Neural cell (in vitro differentiated cells): ENCODE measurements at regions not wholly inside any gene's neighbourhood (a gene's known extent, or its start where the extent isn't known, plus 50 kb on each side); places are given as distances from the start of the nearest gene placed in this dataset.

Experiments
- H2AFZ ChIP-seq: fragments of 200-600, 300-800 bp; sonication (generic), shearing (Covaris generic); 2 replicates; pipeline ENCODE4 v1.6.0; 2014; ENCODE audit warnings: low read depth, mild to moderate bottlenecking, antibody characterized with exemption, low read length, moderate library complexity
- H3F3A ChIP-seq: fragments of 200-600 bp; shearing (Covaris generic); 2 replicates; pipeline ENCODE4 v1.6.1; 2016; ENCODE audit warnings: mild to moderate bottlenecking, moderate library complexity, mixed read lengths, antibody characterized with exemption, low read length; ENCODE audit not compliant: insufficient read depth, poor library complexity, severe bottlenecking
- H3K27ac ChIP-seq: fragments of 200-600, 300-800 bp; sonication (generic), shearing (Covaris generic); 2 replicates; pipeline ENCODE4 v1.5.1; 2014; ENCODE audit warnings: mild to moderate bottlenecking, low read length, moderate library complexity
- H3K27me3 ChIP-seq: fragments of 300-800, 200-600 bp; sonication (generic), shearing (Covaris generic); 2 replicates; pipeline ENCODE4 v1.6.0; 2014; ENCODE audit warnings: mild to moderate bottlenecking, low read depth, low read length, moderate library complexity; ENCODE audit not compliant: insufficient read depth
- H3K36me3 ChIP-seq: fragments of 300-800, 200-600 bp; sonication (generic), shearing (Covaris generic); 2 replicates; pipeline ENCODE4 v1.5.1; 2014; ENCODE audit warnings: mild to moderate bottlenecking, antibody characterized with exemption, low read length, moderate library complexity; ENCODE audit not compliant: insufficient read depth
- H3K4me2 ChIP-seq: fragments of 300-800, 200-600 bp; sonication (generic), shearing (Covaris generic); 2 replicates; pipeline ENCODE4 v1.6.0; 2014; ENCODE audit warnings: mild to moderate bottlenecking, low read length
- H3K4me3 ChIP-seq: fragments of 300-800, 200-600 bp; sonication (generic), shearing (Covaris generic); 2 replicates; pipeline ENCODE4 v1.5.1; 2014; ENCODE audit warnings: mild to moderate bottlenecking, low read length, moderate library complexity
- H3K79me2 ChIP-seq: fragments of 200-600 bp; shearing (Covaris generic); replicated peaks from 2 replicates; pipeline ENCODE4 v1.6.0; 2014; ENCODE audit warnings: mild to moderate bottlenecking, low read length, moderate library complexity; ENCODE audit not compliant: insufficient read depth
- H3K9ac ChIP-seq: fragments of 300-800, 200-600 bp; sonication (generic), shearing (Covaris generic); 2 replicates; pipeline ENCODE4 v1.6.1; 2016; ENCODE audit warnings: mild to moderate bottlenecking, low read length, mixed read lengths
- H3K9me2 ChIP-seq: fragments of 200-600 bp; shearing (Covaris generic); 2 replicates; pipeline ENCODE4 v1.6.1; 2016; ENCODE audit warnings: mild to moderate bottlenecking, low read length, mixed read lengths; ENCODE audit not compliant: insufficient read depth
- H3K9me3 ChIP-seq: fragments of 200-600, 300-800 bp; sonication (generic), shearing (Covaris generic); 2 replicates; pipeline ENCODE4 v1.6.1; 2016; ENCODE audit warnings: mild to moderate bottlenecking, mixed run types, low read length, moderate library complexity, mixed read lengths
- H4K20me1 ChIP-seq: fragments of 200-600 bp; shearing (Covaris generic); 2 replicates; pipeline ENCODE4 v1.6.1; 2016; ENCODE audit warnings: mild to moderate bottlenecking, mixed run types; ENCODE audit not compliant: insufficient read depth
- CTCF ChIP-seq: fragments of 450-650 bp; IDR thresholded peaks from 2 replicates; pipeline ENCODE4 v1.5.1; 2014; ENCODE audit warnings: antibody characterized with exemption, mild to moderate bottlenecking, moderate library complexity; ENCODE audit not compliant: poor library complexity, severe bottlenecking
- EP300 ChIP-seq: fragments of 450-650 bp; conservative IDR thresholded peaks from 2 replicates; pipeline ENCODE4 v1.6.1; 2014; ENCODE audit warnings: antibody characterized with exemption, mild to moderate bottlenecking, moderate library complexity; ENCODE audit not compliant: poor library complexity, severe bottlenecking
- EZH2 ChIP-seq: fragments of 200-600, 300-800 bp; shearing (Covaris generic), sonication (generic); IDR thresholded peaks from 2 replicates; pipeline ENCODE4 v1.6.1; 2014; ENCODE audit warnings: antibody characterized with exemption, low read length, borderline replicate concordance, mild to moderate bottlenecking; ENCODE audit not compliant: insufficient read depth, poor library complexity, severe bottlenecking
- MXI1 ChIP-seq: fragments of 450-650 bp; conservative IDR thresholded peaks from 2 replicates; pipeline ENCODE4 v1.6.1; 2014; ENCODE audit warnings: antibody characterized with exemption, mild to moderate bottlenecking; ENCODE audit not compliant: poor library complexity, severe bottlenecking
- POLR2AphosphoS5 ChIP-seq: IDR thresholded peaks from 2 replicates; pipeline ENCODE4 v1.6.1; 2012
- RAD21 ChIP-seq: fragments of 450-650 bp; conservative IDR thresholded peaks from 2 replicates; pipeline ENCODE4 v1.6.1; 2014; ENCODE audit warnings: antibody characterized with exemption, mild to moderate bottlenecking, moderate library complexity
- REST ChIP-seq: IDR thresholded peaks from 2 replicates; pipeline ENCODE4 v1.6.1; 2012; ENCODE audit warnings: borderline replicate concordance
- SMC3 ChIP-seq: fragments of 450-650 bp; conservative IDR thresholded peaks from 2 replicates; pipeline ENCODE4 v1.6.1; 2014; ENCODE audit warnings: antibody characterized with exemption, mild to moderate bottlenecking, moderate library complexity; ENCODE audit not compliant: poor library complexity
- TAF1 ChIP-seq: IDR thresholded peaks from 2 replicates; pipeline ENCODE4 v1.6.1; 2012; ENCODE audit warnings: low read depth

- no peaks in the 10 kb centered on the region for H3K79me2 ChIP-seq
- no peak overlapping the region for H3K4me3 ChIP-seq
- no peak overlapping the region for H3K9ac ChIP-seq
- no peaks in the 10 kb centered on the region for H3K27me3 ChIP-seq
- no peak overlapping the region for H3K27ac ChIP-seq
- no peaks in the 10 kb centered on the region for H3K9me2 ChIP-seq
- no peak overlapping the region for H3K4me2 ChIP-seq
- no peaks in the 10 kb centered on the region for H4K20me1 ChIP-seq
- no peaks in the 10 kb centered on the region for H3F3A ChIP-seq
- no peaks in the 10 kb centered on the region for H3K9me3 ChIP-seq
- no peak overlapping the region for H2AFZ ChIP-seq
- no peaks in the 10 kb centered on the region for H3K36me3 ChIP-seq
- TF ChIP-seq SMC3: no peak
- TF ChIP-seq POLR2AphosphoS5: no peak
- no peak for TF ChIP-seq RAD21
- TF ChIP-seq EP300: no peak
- no peak for TF ChIP-seq EZH2
- TF ChIP-seq REST: no peak
- no peak for TF ChIP-seq MXI1
- TF ChIP-seq CTCF: no peak
- no peak for TF ChIP-seq TAF1
Observed at GRCh38 chr11:130709531-130709930, 206.7 kb downstream of the SNX19 start.

- no peak for TF ChIP-seq RAD21
- TF ChIP-seq MXI1: no peak
- no peak for TF ChIP-seq EP300
- no peak for TF ChIP-seq TAF1
- no peak for TF ChIP-seq CTCF
- no peak for TF ChIP-seq EZH2
- TF ChIP-seq REST: no peak
- no peak for TF ChIP-seq SMC3
- no peak for TF ChIP-seq POLR2AphosphoS5
- Histone ChIP-seq H3K36me3 (no peaks in the 10 kb centered on the region), H3K27me3 (no peaks in the 10 kb centered on the region), H3K9me3 (no peaks in the 10 kb centered on the region), H3K9me2 (no peaks in the 10 kb centered on the region), H3K79me2 (no peaks in the 10 kb centered on the region), H3F3A (no peaks in the 10 kb centered on the region), H4K20me1 (no peaks in the 10 kb centered on the region), H3K4me2 (no peak overlapping the region), H3K27ac (no peak overlapping the region), H3K4me3 (no peak overlapping the region), H3K9ac (no peak overlapping the region), H2AFZ (no peak overlapping the region)
Observed at GRCh38 chr11:130710021-130710420, 206.3 kb downstream of the SNX19 start.
